ENCODE measurements at regions not wholly inside any gene's neighbourhood (a gene's known extent, or its start where the extent isn't known, plus 50 kb on each side); places are given as distances from the start of the nearest gene placed in this dataset.

GRCh38 chr4:181291615-181292014 is 951.6 kb upstream of the TENM3 start:
- TF ChIP-seq CTCF (IDR thresholded peaks at IDR 0.05) (no peak), POLR2A (IDR thresholded peaks at IDR 0.05) (no peak)
